Esophagus muscularis mucosa (tissue), 4 donors: ENCODE measurements at regions not wholly inside any gene's neighbourhood (a gene's known extent, or its start where the extent isn't known, plus 50 kb on each side); places are given as distances from the start of the nearest gene placed in this dataset.

Source experiments
- EP300 ChIP-seq: sonication (generic); formaldehyde crosslinking; IDR thresholded peaks from one replicate; pipeline ENCODE4 v1.6.1; 2017; ENCODE audit warnings: antibody characterized with exemption
- POLR2A ChIP-seq: fragments of 450-650 bp; IDR thresholded peaks from one replicate; pipeline ENCODE4 v1.6.1; 2017; ENCODE audit warnings: antibody characterized with exemption, moderate library complexity, mild to moderate bottlenecking, low read depth
- TF ChIP-seq, protein P1 (sequence below), 3 experiments: fragments of 200-600 bp in 2 of 3; fragments of 450-650 bp in 1 of 3; sonication (generic) in 2 of 3; IDR thresholded peaks; one replicate each; pipeline ENCODE4 v1.5.1; 2017 to 2019; ENCODE audit warnings: antibody characterized with exemption in 3 of 3, mild to moderate bottlenecking in 2 of 3, moderate library complexity in 1 of 3

DNA sequence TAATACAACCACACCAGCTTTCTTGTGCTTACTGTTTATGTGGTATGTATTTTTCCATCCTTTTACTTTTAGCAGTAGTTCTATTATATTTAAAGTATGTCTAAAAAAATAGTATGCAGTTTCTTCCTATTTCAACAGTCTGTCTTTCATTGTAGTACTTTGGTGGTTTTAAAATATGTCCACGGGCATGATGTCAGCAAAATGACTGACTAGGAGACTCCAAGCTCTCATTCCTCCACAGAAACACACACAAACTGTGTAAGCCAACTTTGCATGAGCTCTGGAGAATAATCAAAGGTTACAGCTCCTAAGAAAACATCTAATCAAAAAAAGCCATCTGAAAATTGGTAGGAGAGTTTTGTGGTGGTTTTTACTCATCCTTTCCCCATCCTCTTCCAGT lies 56.1 kb downstream of the TEX51 start:
- TF ChIP-seq, protein P1, sequence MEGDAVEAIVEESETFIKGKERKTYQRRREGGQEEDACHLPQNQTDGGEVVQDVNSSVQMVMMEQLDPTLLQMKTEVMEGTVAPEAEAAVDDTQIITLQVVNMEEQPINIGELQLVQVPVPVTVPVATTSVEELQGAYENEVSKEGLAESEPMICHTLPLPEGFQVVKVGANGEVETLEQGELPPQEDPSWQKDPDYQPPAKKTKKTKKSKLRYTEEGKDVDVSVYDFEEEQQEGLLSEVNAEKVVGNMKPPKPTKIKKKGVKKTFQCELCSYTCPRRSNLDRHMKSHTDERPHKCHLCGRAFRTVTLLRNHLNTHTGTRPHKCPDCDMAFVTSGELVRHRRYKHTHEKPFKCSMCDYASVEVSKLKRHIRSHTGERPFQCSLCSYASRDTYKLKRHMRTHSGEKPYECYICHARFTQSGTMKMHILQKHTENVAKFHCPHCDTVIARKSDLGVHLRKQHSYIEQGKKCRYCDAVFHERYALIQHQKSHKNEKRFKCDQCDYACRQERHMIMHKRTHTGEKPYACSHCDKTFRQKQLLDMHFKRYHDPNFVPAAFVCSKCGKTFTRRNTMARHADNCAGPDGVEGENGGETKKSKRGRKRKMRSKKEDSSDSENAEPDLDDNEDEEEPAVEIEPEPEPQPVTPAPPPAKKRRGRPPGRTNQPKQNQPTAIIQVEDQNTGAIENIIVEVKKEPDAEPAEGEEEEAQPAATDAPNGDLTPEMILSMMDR (IDR thresholded peaks at IDR 0.05) = no peak
- TF ChIP-seq EP300 (no peak), POLR2A (no peak)
